ENCODE measurements at regions not wholly inside any gene's neighbourhood (a gene's known extent, or its start where the extent isn't known, plus 50 kb on each side); places are given as distances from the start of the nearest gene placed in this dataset.

DNA sequence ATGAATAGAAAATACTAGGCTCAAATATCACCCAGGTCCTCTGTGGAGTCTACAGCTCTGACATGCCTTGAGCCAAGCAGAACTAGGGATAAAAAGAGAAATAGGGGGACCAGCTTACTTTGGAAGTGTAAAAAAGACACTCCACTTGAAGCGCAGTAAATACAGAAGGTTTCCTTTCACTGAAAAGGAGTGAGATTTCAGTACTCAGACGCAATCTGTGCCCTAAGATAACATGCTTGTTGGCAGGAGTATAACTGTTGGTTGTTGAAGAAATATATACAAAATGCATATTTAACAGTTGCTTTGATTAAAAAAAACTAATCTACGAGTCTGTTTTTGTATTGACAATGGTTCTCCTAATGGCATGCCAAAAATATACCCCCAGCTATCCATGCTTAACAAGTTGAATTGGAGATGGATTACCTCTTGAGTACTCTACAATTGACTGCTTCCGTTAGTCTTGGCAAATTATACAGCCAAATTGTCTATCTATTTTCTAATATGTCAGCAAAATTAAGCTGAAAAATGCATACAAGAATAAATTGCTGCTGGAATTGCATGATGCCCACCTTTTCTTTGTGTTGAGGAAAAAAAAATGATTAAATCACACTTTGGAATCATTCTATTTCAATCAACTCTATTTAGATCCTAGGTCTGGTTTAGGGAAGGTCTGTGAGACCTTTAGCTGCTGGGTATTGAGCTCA, 91.6 kb downstream of the FAT3 start:
- no peaks in the 10 kb centered on the region for H3K4me1 ChIP-seq (ENCODE audit: insufficient read depth)
- 69 to 85% (median 84%) methylated on average over 4 of the region's 4 CpGs for WGBS, 3 donors
- no peaks in the 10 kb centered on the region for H3K9me3 ChIP-seq
- no peak overlapping the region for H3K27ac ChIP-seq
- H3K4me3 ChIP-seq = no peak overlapping the region
- DNase-seq = no peak
- TF ChIP-seq, protein P1, sequence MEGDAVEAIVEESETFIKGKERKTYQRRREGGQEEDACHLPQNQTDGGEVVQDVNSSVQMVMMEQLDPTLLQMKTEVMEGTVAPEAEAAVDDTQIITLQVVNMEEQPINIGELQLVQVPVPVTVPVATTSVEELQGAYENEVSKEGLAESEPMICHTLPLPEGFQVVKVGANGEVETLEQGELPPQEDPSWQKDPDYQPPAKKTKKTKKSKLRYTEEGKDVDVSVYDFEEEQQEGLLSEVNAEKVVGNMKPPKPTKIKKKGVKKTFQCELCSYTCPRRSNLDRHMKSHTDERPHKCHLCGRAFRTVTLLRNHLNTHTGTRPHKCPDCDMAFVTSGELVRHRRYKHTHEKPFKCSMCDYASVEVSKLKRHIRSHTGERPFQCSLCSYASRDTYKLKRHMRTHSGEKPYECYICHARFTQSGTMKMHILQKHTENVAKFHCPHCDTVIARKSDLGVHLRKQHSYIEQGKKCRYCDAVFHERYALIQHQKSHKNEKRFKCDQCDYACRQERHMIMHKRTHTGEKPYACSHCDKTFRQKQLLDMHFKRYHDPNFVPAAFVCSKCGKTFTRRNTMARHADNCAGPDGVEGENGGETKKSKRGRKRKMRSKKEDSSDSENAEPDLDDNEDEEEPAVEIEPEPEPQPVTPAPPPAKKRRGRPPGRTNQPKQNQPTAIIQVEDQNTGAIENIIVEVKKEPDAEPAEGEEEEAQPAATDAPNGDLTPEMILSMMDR (IDR thresholded peaks at IDR 0.05) = no peak
- TF ChIP-seq EP300 (IDR thresholded peaks at IDR 0.05) = no peak
- TF ChIP-seq POLR2A (IDR thresholded peaks at IDR 0.05) = no peak
- no peaks in the 10 kb centered on the region for H3K36me3 ChIP-seq
- intact Hi-C loops (cut with DNase I) = no loop called here
- no peaks in the 10 kb centered on the region for H3K27me3 ChIP-seq

DNA sequence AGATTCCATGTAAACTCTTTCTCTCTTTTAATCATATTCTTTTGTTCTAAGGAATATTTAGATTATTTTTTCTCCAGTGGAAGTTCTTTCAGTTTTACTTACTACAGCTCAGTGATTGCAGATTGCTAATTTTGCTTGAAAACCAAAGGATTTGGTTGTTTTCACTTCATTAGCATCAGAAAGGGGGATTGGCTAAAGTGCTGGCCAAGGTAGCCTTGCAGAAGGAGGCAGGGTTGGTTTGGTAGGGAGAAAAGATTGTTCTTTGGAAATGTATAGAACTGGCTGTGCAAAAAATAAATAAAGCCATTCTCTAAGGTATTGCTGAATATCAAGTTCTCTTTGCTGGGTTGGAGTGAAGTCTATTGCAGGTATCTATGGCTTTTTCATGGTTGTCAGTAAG, 92.6 kb downstream of the FAT3 start:
- Histone ChIP-seq H3K4me3 (no peak overlapping the region), H3K36me3 (no peaks in the 10 kb centered on the region), H3K4me1 (ENCODE audit: insufficient read depth) (no peaks in the 10 kb centered on the region), H3K27me3 (no peaks in the 10 kb centered on the region), H3K9me3 (no peaks in the 10 kb centered on the region), H3K27ac (no peak overlapping the region)
- no peak for DNase-seq
- TF ChIP-seq, protein P1 (IDR thresholded peaks at IDR 0.05) = no peak
- TF ChIP-seq POLR2A (IDR thresholded peaks at IDR 0.05) (no peak), EP300 (IDR thresholded peaks at IDR 0.05) (no peak)
- intact Hi-C loops (cut with DNase I) = no loop called here

- H3K9me3 ChIP-seq = no peaks in the 10 kb centered on the region
- no peaks in the 10 kb centered on the region for H3K36me3 ChIP-seq
- no peak for TF ChIP-seq POLR2A (IDR thresholded peaks at IDR 0.05)
- TF ChIP-seq, protein P1 (IDR thresholded peaks at IDR 0.05) = no peak
- TF ChIP-seq EP300 (IDR thresholded peaks at IDR 0.05) = no peak
- H3K27me3 ChIP-seq = no peaks in the 10 kb centered on the region
- WGBS, 3 donors = 17 to 21% (median 20%) methylated on average over 2 of the region's 2 CpGs
- no peak overlapping the region for H3K27ac ChIP-seq
- intact Hi-C loops (cut with DNase I) = no loop called here
- H3K4me3 ChIP-seq = no peak overlapping the region
- H3K4me1 ChIP-seq (ENCODE audit: insufficient read depth) = no peaks in the 10 kb centered on the region
- DNase-seq = no peak
Measured at GRCh38 chr11:92317721-92318120, 93.1 kb downstream of the FAT3 start.

- Histone ChIP-seq H3K36me3 (no peaks in the 10 kb centered on the region), H3K27ac (no peak overlapping the region), H3K27me3 (no peaks in the 10 kb centered on the region), H3K4me3 (no peak overlapping the region), H3K9me3 (no peaks in the 10 kb centered on the region), H3K4me1 (ENCODE audit: insufficient read depth) (no peaks in the 10 kb centered on the region)
- intact Hi-C loops (cut with DNase I) = no loop called here
- DNase-seq = no peak
- no peak for TF ChIP-seq EP300 (IDR thresholded peaks at IDR 0.05)
- no peak for TF ChIP-seq POLR2A (IDR thresholded peaks at IDR 0.05)
- TF ChIP-seq, protein P1 (IDR thresholded peaks at IDR 0.05) = no peak
- 78 to 82% (median 79%) methylated on average over 3 of the region's 3 CpGs for WGBS, 3 donors
Measured at GRCh38 chr11:92322225-92322624, 97.6 kb downstream of the FAT3 start.
